SK-N-SH treated with all-trans-retinoic acid at 6 μM for 48 hours (cell line): ENCODE measurements at regions not wholly inside any gene's neighbourhood (a gene's known extent, or its start where the extent isn't known, plus 50 kb on each side); places are given as distances from the start of the nearest gene placed in this dataset.

Experiments
- ATAC-seq: fragments of 200-7000 bp; cut with Tn5 transposase; 3 replicates; pipeline ENCODE4 v1.9.1; 2020; ENCODE audit warnings: mild to moderate bottlenecking, moderate library complexity
- ARNTL ChIP-seq: fragments of 450-650 bp; formaldehyde crosslinking; IDR thresholded peaks from 2 replicates; pipeline ENCODE4 v1.5.0; 2020; ENCODE audit warnings: low read depth, mild to moderate bottlenecking, moderate library complexity, borderline replicate concordance
- CSDC2 ChIP-seq: fragments of 250-450 bp; sonication (Bioruptor Pico); IDR thresholded peaks from 2 replicates; pipeline ENCODE4 v1.5.0; 2020; ENCODE audit warnings: mild to moderate bottlenecking, moderate library complexity
- ESRRG ChIP-seq: fragments of 250-450 bp; sonication (Bioruptor Pico); IDR thresholded peaks from 2 replicates; pipeline ENCODE4 v1.6.1; 2021; ENCODE audit warnings: mild to moderate bottlenecking
- RARB ChIP-seq: fragments of 250-450 bp; sonication (Bioruptor Pico); IDR thresholded peaks from 2 replicates; pipeline ENCODE4 v1.8.0; 2021; ENCODE audit warnings: mild to moderate bottlenecking, moderate library complexity
- SNAI2 ChIP-seq: fragments of 250-450 bp; sonication (Bioruptor Pico); IDR thresholded peaks from 2 replicates; pipeline ENCODE4 v1.5.0; 2020; ENCODE audit warnings: mild to moderate bottlenecking, moderate library complexity
- TOX ChIP-seq: fragments of 250-450 bp; sonication (Bioruptor Pico); IDR thresholded peaks from 2 replicates; pipeline ENCODE4 v1.8.0; 2021; ENCODE audit warnings: mild to moderate bottlenecking, moderate library complexity, borderline replicate concordance
- ZFP3 ChIP-seq: fragments of 250-450 bp; sonication (Bioruptor Pico); IDR thresholded peaks from 2 replicates; pipeline ENCODE4 v1.5.0; 2020; ENCODE audit warnings: mild to moderate bottlenecking, moderate library complexity
- ZNF565 ChIP-seq: fragments of 450-650 bp; formaldehyde crosslinking; conservative IDR thresholded peaks from 2 replicates; pipeline ENCODE4 v1.5.0; 2020; ENCODE audit warnings: low read depth, mild to moderate bottlenecking, moderate library complexity
- ZNF70 ChIP-seq: fragments of 450-650 bp; formaldehyde crosslinking; IDR thresholded peaks from 2 replicates; pipeline ENCODE4 v1.5.0; 2020; ENCODE audit warnings: mild to moderate bottlenecking, moderate library complexity
- TF ChIP-seq, protein P1 (sequence below): fragments of 250-450 bp; sonication (Bioruptor Pico); IDR thresholded peaks from 2 replicates; pipeline ENCODE4 v1.8.0; 2021; ENCODE audit warnings: low read depth, mild to moderate bottlenecking, moderate library complexity, borderline replicate concordance
- TF ChIP-seq, protein P2 (sequence below): fragments of 250-450 bp; sonication (Bioruptor Pico); IDR thresholded peaks from 2 replicates; pipeline ENCODE4 v1.5.0; 2020; ENCODE audit warnings: mild to moderate bottlenecking, moderate library complexity
- TF ChIP-seq, protein P3 (sequence below): fragments of 250-450 bp; sonication (Bioruptor Pico); IDR thresholded peaks from 2 replicates; pipeline ENCODE4 v1.5.1; 2020; ENCODE audit warnings: low read depth, mild to moderate bottlenecking, moderate library complexity
- TF ChIP-seq, protein P4 (sequence below): fragments of 250-450 bp; sonication (Bioruptor Pico); IDR thresholded peaks from 2 replicates; pipeline ENCODE4 v1.5.1; 2021; ENCODE audit warnings: mild to moderate bottlenecking, moderate library complexity
- TF ChIP-seq, protein P5 (sequence below): fragments of 250-450 bp; sonication (Bioruptor Pico); IDR thresholded peaks from 2 replicates; pipeline ENCODE4 v1.8.0; 2020; ENCODE audit warnings: mild to moderate bottlenecking, moderate library complexity, borderline replicate concordance

DNA sequence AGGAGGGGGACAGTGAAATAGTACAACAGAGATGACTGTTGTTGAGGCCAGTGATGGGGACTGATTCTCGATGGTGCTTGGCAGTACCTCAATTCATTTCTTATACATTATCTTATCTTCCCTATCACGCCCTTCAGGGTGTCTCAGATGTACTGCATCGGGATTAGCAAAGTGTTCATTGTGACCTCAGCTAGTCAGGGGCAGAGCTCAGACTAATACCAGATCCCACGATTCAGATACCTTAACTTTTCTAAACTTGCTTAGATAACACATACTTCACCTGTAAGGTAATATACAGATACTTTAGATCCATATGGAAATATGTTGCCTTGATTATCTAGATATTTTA, 720.6 kb downstream of the EFNB2 start (continued):
- no peak for TF ChIP-seq ESRRG
- TF ChIP-seq, all 23 proteins: peak for 0

DNA sequence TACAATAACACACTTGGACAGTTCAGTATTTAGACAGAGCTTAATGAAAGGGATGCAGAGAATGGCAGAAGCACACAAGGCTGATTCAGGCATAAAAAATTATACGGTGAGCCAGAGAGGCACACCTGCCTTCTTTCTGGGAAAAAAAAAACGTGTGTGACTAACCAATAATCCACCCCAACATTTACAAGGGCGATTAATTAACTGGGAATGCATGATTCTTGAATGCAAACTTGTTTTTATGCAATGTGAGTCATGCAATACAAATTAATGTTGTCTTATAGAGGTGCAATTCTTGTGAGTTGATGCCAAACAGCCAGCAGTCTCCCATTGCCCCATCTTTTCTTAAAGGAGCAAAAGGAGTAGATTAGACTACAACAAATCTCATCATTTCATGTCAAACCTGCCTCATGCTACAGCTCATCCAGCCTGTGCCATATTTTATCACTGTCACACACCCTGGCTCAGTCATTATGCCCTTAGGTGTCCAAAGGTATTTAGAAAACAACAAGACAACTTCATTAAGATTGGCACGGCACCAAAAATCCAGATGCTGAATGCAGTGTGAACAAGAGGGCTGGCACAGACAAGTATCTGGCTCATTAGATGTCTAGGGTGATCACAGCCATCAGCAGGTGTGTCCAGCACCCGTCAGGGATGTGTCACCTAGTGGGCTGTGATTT, 721.1 kb downstream of the EFNB2 start:
- TF ChIP-seq, protein P1, sequence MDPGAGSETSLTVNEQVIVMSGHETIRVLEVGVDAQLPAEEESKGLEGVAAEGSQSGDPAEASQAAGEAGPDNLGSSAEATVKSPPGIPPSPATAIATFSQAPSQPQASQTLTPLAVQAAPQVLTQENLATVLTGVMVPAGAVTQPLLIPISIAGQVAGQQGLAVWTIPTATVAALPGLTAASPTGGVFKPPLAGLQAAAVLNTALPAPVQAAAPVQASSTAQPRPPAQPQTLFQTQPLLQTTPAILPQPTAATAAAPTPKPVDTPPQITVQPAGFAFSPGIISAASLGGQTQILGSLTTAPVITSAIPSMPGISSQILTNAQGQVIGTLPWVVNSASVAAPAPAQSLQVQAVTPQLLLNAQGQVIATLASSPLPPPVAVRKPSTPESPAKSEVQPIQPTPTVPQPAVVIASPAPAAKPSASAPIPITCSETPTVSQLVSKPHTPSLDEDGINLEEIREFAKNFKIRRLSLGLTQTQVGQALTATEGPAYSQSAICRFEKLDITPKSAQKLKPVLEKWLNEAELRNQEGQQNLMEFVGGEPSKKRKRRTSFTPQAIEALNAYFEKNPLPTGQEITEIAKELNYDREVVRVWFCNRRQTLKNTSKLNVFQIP = no peak
- TF ChIP-seq ZFP3 (CRISPR knock-in tag) = no peak
- no peak for TF ChIP-seq TOX (CRISPR knock-in tag)
- TF ChIP-seq CSDC2 = no peak
- TF ChIP-seq, protein P2, sequence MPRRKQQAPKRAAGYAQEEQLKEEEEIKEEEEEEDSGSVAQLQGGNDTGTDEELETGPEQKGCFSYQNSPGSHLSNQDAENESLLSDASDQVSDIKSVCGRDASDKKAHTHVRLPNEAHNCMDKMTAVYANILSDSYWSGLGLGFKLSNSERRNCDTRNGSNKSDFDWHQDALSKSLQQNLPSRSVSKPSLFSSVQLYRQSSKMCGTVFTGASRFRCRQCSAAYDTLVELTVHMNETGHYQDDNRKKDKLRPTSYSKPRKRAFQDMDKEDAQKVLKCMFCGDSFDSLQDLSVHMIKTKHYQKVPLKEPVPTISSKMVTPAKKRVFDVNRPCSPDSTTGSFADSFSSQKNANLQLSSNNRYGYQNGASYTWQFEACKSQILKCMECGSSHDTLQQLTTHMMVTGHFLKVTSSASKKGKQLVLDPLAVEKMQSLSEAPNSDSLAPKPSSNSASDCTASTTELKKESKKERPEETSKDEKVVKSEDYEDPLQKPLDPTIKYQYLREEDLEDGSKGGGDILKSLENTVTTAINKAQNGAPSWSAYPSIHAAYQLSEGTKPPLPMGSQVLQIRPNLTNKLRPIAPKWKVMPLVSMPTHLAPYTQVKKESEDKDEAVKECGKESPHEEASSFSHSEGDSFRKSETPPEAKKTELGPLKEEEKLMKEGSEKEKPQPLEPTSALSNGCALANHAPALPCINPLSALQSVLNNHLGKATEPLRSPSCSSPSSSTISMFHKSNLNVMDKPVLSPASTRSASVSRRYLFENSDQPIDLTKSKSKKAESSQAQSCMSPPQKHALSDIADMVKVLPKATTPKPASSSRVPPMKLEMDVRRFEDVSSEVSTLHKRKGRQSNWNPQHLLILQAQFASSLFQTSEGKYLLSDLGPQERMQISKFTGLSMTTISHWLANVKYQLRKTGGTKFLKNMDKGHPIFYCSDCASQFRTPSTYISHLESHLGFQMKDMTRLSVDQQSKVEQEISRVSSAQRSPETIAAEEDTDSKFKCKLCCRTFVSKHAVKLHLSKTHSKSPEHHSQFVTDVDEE = no peak
- TF ChIP-seq SNAI2 = no peak
- TF ChIP-seq ARNTL (CRISPR knock-in tag) = no peak

DNA sequence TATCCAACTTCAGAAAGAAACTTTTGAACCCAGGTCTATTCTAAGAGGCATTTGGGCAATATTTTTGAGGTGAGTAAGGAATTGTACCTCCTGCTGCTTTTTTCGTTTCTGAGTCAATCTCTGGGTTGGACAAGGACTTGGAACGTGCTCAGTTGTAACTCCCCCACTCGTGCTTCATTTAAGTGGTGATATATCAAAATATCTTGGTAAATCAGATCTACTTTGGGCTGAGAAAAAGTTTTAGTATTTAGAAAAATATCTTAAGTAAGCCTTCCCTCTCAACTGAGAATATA, 728.9 kb downstream of the EFNB2 start:
- ATAC-seq = no peak
- TF ChIP-seq, protein P3, sequence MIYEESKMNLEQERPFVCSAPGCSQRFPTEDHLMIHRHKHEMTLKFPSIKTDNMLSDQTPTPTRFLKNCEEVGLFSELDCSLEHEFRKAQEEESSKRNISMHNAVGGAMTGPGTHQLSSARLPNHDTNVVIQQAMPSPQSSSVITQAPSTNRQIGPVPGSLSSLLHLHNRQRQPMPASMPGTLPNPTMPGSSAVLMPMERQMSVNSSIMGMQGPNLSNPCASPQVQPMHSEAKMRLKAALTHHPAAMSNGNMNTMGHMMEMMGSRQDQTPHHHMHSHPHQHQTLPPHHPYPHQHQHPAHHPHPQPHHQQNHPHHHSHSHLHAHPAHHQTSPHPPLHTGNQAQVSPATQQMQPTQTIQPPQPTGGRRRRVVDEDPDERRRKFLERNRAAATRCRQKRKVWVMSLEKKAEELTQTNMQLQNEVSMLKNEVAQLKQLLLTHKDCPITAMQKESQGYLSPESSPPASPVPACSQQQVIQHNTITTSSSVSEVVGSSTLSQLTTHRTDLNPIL (CRISPR knock-in tag) = no peak
- TF ChIP-seq ZFP3 (CRISPR knock-in tag) = no peak
- TF ChIP-seq, protein P1 = no peak
- no peak for TF ChIP-seq ZNF565 (CRISPR knock-in tag)
- TF ChIP-seq, protein P4, sequence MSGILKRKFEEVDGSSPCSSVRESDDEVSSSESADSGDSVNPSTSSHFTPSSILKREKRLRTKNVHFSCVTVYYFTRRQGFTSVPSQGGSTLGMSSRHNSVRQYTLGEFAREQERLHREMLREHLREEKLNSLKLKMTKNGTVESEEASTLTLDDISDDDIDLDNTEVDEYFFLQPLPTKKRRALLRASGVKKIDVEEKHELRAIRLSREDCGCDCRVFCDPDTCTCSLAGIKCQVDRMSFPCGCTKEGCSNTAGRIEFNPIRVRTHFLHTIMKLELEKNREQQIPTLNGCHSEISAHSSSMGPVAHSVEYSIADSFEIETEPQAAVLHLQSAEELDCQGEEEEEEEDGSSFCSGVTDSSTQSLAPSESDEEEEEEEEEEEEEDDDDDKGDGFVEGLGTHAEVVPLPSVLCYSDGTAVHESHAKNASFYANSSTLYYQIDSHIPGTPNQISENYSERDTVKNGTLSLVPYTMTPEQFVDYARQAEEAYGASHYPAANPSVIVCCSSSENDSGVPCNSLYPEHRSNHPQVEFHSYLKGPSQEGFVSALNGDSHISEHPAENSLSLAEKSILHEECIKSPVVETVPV (CRISPR knock-in tag) = no peak
- no peak for TF ChIP-seq ESRRG
- no peak for TF ChIP-seq RARB (CRISPR knock-in tag)
- TF ChIP-seq SNAI2 = no peak
- no peak for TF ChIP-seq ZNF70 (CRISPR knock-in tag)
- TF ChIP-seq, protein P5, sequence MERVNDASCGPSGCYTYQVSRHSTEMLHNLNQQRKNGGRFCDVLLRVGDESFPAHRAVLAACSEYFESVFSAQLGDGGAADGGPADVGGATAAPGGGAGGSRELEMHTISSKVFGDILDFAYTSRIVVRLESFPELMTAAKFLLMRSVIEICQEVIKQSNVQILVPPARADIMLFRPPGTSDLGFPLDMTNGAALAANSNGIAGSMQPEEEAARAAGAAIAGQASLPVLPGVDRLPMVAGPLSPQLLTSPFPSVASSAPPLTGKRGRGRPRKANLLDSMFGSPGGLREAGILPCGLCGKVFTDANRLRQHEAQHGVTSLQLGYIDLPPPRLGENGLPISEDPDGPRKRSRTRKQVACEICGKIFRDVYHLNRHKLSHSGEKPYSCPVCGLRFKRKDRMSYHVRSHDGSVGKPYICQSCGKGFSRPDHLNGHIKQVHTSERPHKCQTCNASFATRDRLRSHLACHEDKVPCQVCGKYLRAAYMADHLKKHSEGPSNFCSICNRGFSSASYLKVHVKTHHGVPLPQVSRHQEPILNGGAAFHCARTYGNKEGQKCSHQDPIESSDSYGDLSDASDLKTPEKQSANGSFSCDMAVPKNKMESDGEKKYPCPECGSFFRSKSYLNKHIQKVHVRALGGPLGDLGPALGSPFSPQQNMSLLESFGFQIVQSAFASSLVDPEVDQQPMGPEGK = no peak
- TF ChIP-seq CSDC2 = no peak
- TF ChIP-seq, protein P2 = no peak

More for the DNA sequence above, 721.1 kb downstream of the EFNB2 start:
- ATAC-seq = no peak
